ENCODE measurements at regions not wholly inside any gene's neighbourhood (a gene's known extent, or its start where the extent isn't known, plus 50 kb on each side); places are given as distances from the start of the nearest gene placed in this dataset.
"Not testable (repeated sequence)": the region's sequence is repeated elsewhere in the genome, so short reads cannot be mapped to it uniquely, and the experiment has no call there.

- ATAC-seq (no peak), DNase-seq (no peak)
- intact Hi-C loops (cut with DNase I, micrococcal nuclease), result no loop called here
Measured at GRCh38 chr2:20949256-20949655, 94.6 kb downstream of the APOB start.

GRCh38 chr2:20946468-20946867 lies 97.4 kb downstream of the APOB start:
- intact Hi-C loops (cut with DNase I, micrococcal nuclease), result no loop called here
- DNase-seq, result no peak
- ATAC-seq, result no peak

- intact Hi-C loops (cut with DNase I, micrococcal nuclease); DNase-seq; ATAC-seq: not testable (repeated sequence)
Measured at GRCh38 chr2:20943721-20944120, 100.2 kb downstream of the APOB start.

- intact Hi-C loops (cut with DNase I, micrococcal nuclease), result no loop called here
- no peak for ATAC-seq
- DNase-seq, result no peak
Measured at GRCh38 chr2:20942646-20943125, 101.2 kb downstream of the APOB start.

GRCh38 chr2:20940856-20941255 lies 103.0 kb downstream of the APOB start:
- intact Hi-C loops (cut with DNase I, micrococcal nuclease), result no loop called here
- DNase-seq (no peak), ATAC-seq (no peak)

- no peak for ATAC-seq
- no peak for DNase-seq
- intact Hi-C loops (cut with DNase I, micrococcal nuclease), result no loop called here
Measured at GRCh38 chr2:20939931-20940795, 103.7 kb downstream of the APOB start.

GRCh38 chr2:20937353-20937752 lies 106.5 kb downstream of the APOB start:
- intact Hi-C loops (cut with DNase I, micrococcal nuclease), result no loop called here
- ATAC-seq (no peak), DNase-seq (no peak)

- no peak for ATAC-seq
- DNase-seq, result no peak
- intact Hi-C loops (cut with DNase I, micrococcal nuclease), result no loop called here
Measured at GRCh38 chr2:20935168-20935775, 108.6 kb downstream of the APOB start.

- ATAC-seq (no peak), DNase-seq (no peak)
- intact Hi-C loops (cut with DNase I, micrococcal nuclease), result no loop called here
Measured at GRCh38 chr2:20934236-20934635, 109.6 kb downstream of the APOB start.

GRCh38 chr2:20933714-20934113 lies 110.2 kb downstream of the APOB start:
- DNase-seq, result no peak
- ATAC-seq, result no peak
- intact Hi-C loops (cut with DNase I, micrococcal nuclease), result no loop called here

- ATAC-seq, result no peak
- intact Hi-C loops (cut with DNase I, micrococcal nuclease), result no loop called here
- no peak for DNase-seq
Measured at GRCh38 chr2:20931346-20931745, 108.4 kb upstream of the LDAH start.

- intact Hi-C loops (cut with DNase I, micrococcal nuclease), result no loop called here
- DNase-seq (no peak), ATAC-seq (no peak)
Measured at GRCh38 chr2:20930928-20931327, 108.0 kb upstream of the LDAH start.

- intact Hi-C loops (cut with DNase I, micrococcal nuclease), result no loop called here
- DNase-seq, result no peak
- ATAC-seq, result no peak
Measured at GRCh38 chr2:20929721-20930120, 106.8 kb upstream of the LDAH start.

GRCh38 chr2:20928617-20929016 lies 105.7 kb upstream of the LDAH start:
- intact Hi-C loops (cut with DNase I, micrococcal nuclease), result no loop called here

GRCh38 chr2:20925265-20925889 lies 102.5 kb upstream of the LDAH start:
- ATAC-seq (no peak), DNase-seq (no peak)
- intact Hi-C loops (cut with DNase I, micrococcal nuclease), result no loop called here

More at GRCh38 chr2:20928617-20929016, 105.7 kb upstream of the LDAH start:
- DNase-seq (no peak), ATAC-seq (no peak)

- ATAC-seq (no peak), DNase-seq (no peak)
- intact Hi-C loops (cut with DNase I, micrococcal nuclease), result no loop called here
Measured at GRCh38 chr2:20919297-20919800, 96.4 kb upstream of the LDAH start.

- ATAC-seq (no peak), DNase-seq (no peak)
- intact Hi-C loops (cut with DNase I, micrococcal nuclease), result no loop called here
Measured at GRCh38 chr2:20917719-20918572, 95.0 kb upstream of the LDAH start.

GRCh38 chr2:20917287-20917660 lies 94.4 kb upstream of the LDAH start:
- intact Hi-C loops (cut with DNase I, micrococcal nuclease), result no loop called here
- DNase-seq (no peak), ATAC-seq (no peak)

Data from left colon (tissue), 2 donors.